Caco-2 (cell line): ENCODE measurements at regions not wholly inside any gene's neighbourhood (a gene's known extent, or its start where the extent isn't known, plus 50 kb on each side); places are given as distances from the start of the nearest gene placed in this dataset.

Experiments used
- BruUV-seq: library from RNA; stranded (reverse); fragments of 400-500 nt; replicated peaks from 2 replicates; lab custom pipeline; 2021; lab: Mats Ljungman, UMichigan
- CTCF ChIA-PET: fragments of 300-600 bp; sonication (Branson Sonifier 250); formaldehyde crosslinking; loops from one replicate; lab custom pipeline; 2022; ENCODE audit warnings: antibody characterized with exemption; lab: Charles Lee
- POLR2A ChIA-PET: fragments of 300-600 bp; sonication (Branson Sonifier 250); formaldehyde crosslinking; loops from one replicate; lab custom pipeline; 2022; ENCODE audit warnings: antibody characterized with exemption; lab: Charles Lee
- DNase-seq, 2 experiments: peaks; one replicate each; pipeline versions ENCODE4 v3.0.0 to v3.0.0-alpha.2; 2020 to 2022
- H3K27me3 ChIP-seq: replicated peaks from 2 replicates; pipeline ENCODE4 v1.6.0; 2011; ENCODE audit warnings: low read length; ENCODE audit not compliant: control insufficient read depth, insufficient read depth
- H3K36me3 ChIP-seq: 2 replicates; pipeline ENCODE4 v1.5.1; 2011; ENCODE audit warnings: low read length; ENCODE audit not compliant: control insufficient read depth, insufficient read depth
- H3K4me1 ChIP-seq: fragments of 250-450 bp; sonication (Bioruptor Pico); 2 replicates; pipeline ENCODE4 v1.5.1; 2020; ENCODE audit warnings: mild to moderate bottlenecking
- H3K4me3 ChIP-seq: 2 replicates; pipeline ENCODE4 v1.5.1; 2011; ENCODE audit warnings: low read depth, mild to moderate bottlenecking, control low read depth, low read length
- H3K9me3 ChIP-seq: fragments of 250-450 bp; sonication (Bioruptor Pico); 2 replicates; pipeline ENCODE4 v1.5.1; 2020; ENCODE audit warnings: mild to moderate bottlenecking, moderate library complexity
- H3K27ac Mint-ChIP-seq: one replicate; pipeline ENCODE4 v1.8.0; 2022; ENCODE audit warnings: mixed read lengths; ENCODE audit not compliant: unreplicated experiment
- H3K27me3 Mint-ChIP-seq: one replicate; pipeline ENCODE4 v1.8.0; 2022; ENCODE audit warnings: mixed read lengths; ENCODE audit not compliant: insufficient read depth, unreplicated experiment
- H3K36me3 Mint-ChIP-seq: one replicate; pipeline ENCODE4 v1.8.0; 2022; ENCODE audit warnings: mild to moderate bottlenecking, mixed read lengths; ENCODE audit not compliant: insufficient read depth, unreplicated experiment
- H3K4me1 Mint-ChIP-seq: one replicate; pipeline ENCODE4 v1.8.0; 2022; ENCODE audit warnings: low read depth, mixed read lengths; ENCODE audit not compliant: unreplicated experiment
- H3K4me3 Mint-ChIP-seq: one replicate; pipeline ENCODE4 v1.8.0; 2022; ENCODE audit warnings: mild to moderate bottlenecking, moderate library complexity, mixed read lengths; ENCODE audit not compliant: unreplicated experiment
- H3K9me3 Mint-ChIP-seq: one replicate; pipeline ENCODE4 v1.8.0; 2022; ENCODE audit warnings: mixed read lengths; ENCODE audit not compliant: unreplicated experiment
- intact Hi-C: fragments of 100-400 bp; cut with micrococcal nuclease; formaldehyde crosslinking; loops from one replicate; pipeline ENCODE4 v1.10.0; 2022; ENCODE audit not compliant: unreplicated experiment
- TF ChIP-seq, protein P1 (sequence below), 2 experiments: fragments of 200-600 bp in 1 of 2; IDR thresholded peaks; 1 replicate in 1 of 2; 2 replicates in 1 of 2; pipeline versions ENCODE4 v1.5.1 to v1.8.0; 2011 to 2022; ENCODE audit warnings: antibody characterized with exemption in 1 of 2, control low read depth in 1 of 2, inconsistent platforms in 1 of 2, low read depth in 1 of 2, low read length in 1 of 2, mild to moderate bottlenecking in 1 of 2, moderate library complexity in 1 of 2; ENCODE audit not compliant: insufficient read depth in 1 of 2, severe bottlenecking in 1 of 2, unreplicated experiment in 1 of 2

DNA sequence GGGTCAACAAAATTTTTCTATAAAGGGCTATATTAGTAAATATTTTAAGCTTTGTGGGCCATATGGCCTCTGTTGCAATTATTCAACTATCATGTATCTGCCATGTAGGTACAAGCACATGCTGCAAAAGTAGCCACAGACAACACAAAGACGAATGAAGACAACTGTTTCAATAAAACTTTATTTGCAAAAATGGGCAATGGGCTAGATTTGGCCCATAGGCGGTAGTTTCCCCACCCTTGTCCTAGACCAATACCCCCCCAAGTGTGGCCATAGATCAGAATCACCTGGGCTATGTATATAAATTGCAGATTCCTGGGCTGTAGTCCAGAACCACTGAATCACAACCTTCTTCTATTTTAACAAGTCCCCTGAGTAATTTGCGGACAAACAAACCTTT is 331.0 kb upstream of the PSMD7 start:
- CTCF ChIA-PET: no interaction called here
- Mint-ChIP-seq H3K27ac (no peak overlapping the region), H3K9me3 (peaks cover 16% of the 10 kb centered on the region), H3K4me1 (no peaks in the 10 kb centered on the region), H3K27me3 (peaks cover 9% of the 10 kb centered on the region), H3K36me3 (no peaks in the 10 kb centered on the region), H3K4me3 (no peak overlapping the region)
- no peak for DNase-seq
- POLR2A ChIA-PET: no interaction called here
- H3K36me3 ChIP-seq: no peaks in the 10 kb centered on the region
- intact Hi-C loops: no loop called here
- peaks cover 4% of the 10 kb centered on the region for H3K9me3 ChIP-seq
- TF ChIP-seq, protein P1, sequence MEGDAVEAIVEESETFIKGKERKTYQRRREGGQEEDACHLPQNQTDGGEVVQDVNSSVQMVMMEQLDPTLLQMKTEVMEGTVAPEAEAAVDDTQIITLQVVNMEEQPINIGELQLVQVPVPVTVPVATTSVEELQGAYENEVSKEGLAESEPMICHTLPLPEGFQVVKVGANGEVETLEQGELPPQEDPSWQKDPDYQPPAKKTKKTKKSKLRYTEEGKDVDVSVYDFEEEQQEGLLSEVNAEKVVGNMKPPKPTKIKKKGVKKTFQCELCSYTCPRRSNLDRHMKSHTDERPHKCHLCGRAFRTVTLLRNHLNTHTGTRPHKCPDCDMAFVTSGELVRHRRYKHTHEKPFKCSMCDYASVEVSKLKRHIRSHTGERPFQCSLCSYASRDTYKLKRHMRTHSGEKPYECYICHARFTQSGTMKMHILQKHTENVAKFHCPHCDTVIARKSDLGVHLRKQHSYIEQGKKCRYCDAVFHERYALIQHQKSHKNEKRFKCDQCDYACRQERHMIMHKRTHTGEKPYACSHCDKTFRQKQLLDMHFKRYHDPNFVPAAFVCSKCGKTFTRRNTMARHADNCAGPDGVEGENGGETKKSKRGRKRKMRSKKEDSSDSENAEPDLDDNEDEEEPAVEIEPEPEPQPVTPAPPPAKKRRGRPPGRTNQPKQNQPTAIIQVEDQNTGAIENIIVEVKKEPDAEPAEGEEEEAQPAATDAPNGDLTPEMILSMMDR (IDR thresholded peaks at IDR 0.05; ENCODE audit: insufficient read depth in 1 of 2, low read depth in 1 of 2, low read length in 1 of 2, severe bottlenecking in 1 of 2, unreplicated experiment in 1 of 2): no peak
- no peak overlapping the region for H3K4me3 ChIP-seq
- H3K27me3 ChIP-seq: 0 out of 2 replicates have a peak, but pooled peaks cover 1% of the 10 kb centered on the region
- no TSS peak for BruUV-seq
- no peaks in the 10 kb centered on the region for H3K4me1 ChIP-seq

DNA sequence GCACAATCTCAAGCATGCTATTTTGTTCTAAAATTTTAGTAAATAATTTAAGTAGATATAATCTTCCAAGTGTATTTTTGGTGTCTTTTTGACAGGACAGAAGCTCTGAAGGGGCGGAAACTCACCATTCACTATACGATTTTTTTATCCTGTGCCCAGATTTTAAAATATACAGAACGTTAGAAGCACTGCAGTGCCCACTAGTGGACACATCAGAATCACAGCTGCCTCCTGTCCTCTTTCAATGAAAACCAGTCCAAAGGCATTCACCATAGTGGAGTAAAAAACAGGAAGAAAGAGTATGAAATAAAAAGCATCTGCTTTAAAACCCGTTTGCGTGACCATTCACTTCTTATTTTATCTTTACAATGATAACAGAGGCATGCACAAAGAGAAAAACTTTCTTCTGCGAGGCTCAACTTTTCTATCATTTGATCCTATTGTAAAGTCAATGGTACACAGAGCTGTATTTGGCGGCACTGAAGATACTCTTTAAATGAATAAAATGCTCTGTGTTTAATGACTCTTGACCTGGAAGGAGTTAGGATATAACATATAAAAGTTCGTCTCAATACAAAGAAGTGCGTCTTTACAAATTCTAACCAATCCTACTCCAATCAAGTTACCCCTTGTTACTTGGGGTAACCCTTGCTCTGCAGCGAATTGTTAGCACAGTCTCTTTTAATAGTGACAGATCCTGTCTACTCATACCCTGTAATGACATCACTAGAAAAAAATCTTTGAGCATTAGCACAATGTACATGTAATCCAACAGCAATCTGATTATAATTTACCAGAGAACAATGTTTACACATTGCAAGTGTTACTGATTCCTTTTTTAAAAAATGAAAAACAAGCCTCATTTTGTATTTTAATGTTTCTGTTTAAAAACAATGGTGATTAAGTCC is 339.8 kb upstream of the PSMD7 start:
- Histone ChIP-seq H3K27me3 (no peaks in the 10 kb centered on the region), H3K4me3 (no peak overlapping the region), H3K36me3 (no peaks in the 10 kb centered on the region), H3K4me1 (no peaks in the 10 kb centered on the region), H3K9me3 (no peaks in the 10 kb centered on the region; the same call in 1 of the 2 replicates)
- Mint-ChIP-seq H3K27ac (no peak overlapping the region), H3K4me1 (no peaks in the 10 kb centered on the region), H3K36me3 (no peaks in the 10 kb centered on the region), H3K27me3 (peaks cover 6% of the 10 kb centered on the region), H3K4me3 (no peak overlapping the region), H3K9me3 (peaks cover 4% of the 10 kb centered on the region)
- TF ChIP-seq, protein P1 (IDR thresholded peaks at IDR 0.05; ENCODE audit: insufficient read depth in 1 of 2, low read depth in 1 of 2, low read length in 1 of 2, severe bottlenecking in 1 of 2, unreplicated experiment in 1 of 2): peak; percentile 83 to 96
- ChIA-PET POLR2A (no interaction called here), CTCF (interaction anchor here (0.6 to 1.2 kb wide), 5 partner anchors 10 to 1731 kb away, joined by 3 to 8 read pairs (median 3); no protein-coding TSS in a partner anchor)
- intact Hi-C loops: loop anchor here (1.0 to 2.0 kb wide), 3 partner anchors 78 to 392 kb away; no protein-coding TSS in a partner anchor
- peak; percentile 52 to 64 for DNase-seq
- no TSS peak for BruUV-seq

DNA sequence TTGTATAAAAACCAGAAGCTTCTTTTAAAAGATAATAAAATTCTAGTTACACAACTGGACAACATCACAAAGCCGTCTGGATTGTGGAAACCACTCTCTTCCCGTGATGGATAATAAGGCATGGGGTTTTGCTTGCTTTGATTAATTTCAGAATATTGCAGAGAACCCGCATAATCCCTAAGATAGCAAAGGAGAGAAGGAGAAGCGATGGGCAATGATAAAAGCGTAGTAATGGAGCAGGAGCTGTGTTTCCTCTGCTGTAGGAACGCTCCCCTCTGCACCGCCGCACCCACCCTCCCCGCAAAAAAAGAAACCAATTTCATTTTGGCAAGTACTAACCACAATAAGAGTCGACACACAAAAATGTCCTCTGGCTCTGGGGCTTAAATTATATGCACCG is 340.9 kb upstream of the PSMD7 start:
- Mint-ChIP-seq H3K27me3 (peaks cover 5% of the 10 kb centered on the region), H3K4me3 (no peak overlapping the region)
- TF ChIP-seq, protein P1 (IDR thresholded peaks at IDR 0.05; ENCODE audit: insufficient read depth in 1 of 2, low read depth in 1 of 2, low read length in 1 of 2, severe bottlenecking in 1 of 2, unreplicated experiment in 1 of 2): no peak

More for the DNA sequence above, 340.9 kb upstream of the PSMD7 start:
- no peaks in the 10 kb centered on the region for H3K36me3 Mint-ChIP-seq
- H3K9me3 Mint-ChIP-seq: no peaks in the 10 kb centered on the region
- no peaks in the 10 kb centered on the region for H3K9me3 ChIP-seq
- H3K4me3 ChIP-seq: no peak overlapping the region
- no peak for DNase-seq
- ChIA-PET POLR2A (no interaction called here), CTCF (interaction anchor here (0.9 to 1.2 kb wide), 2 partner anchors 79 to 271 kb away, joined by 6 to 8 read pairs; no protein-coding TSS in a partner anchor)
- no peaks in the 10 kb centered on the region for H3K4me1 ChIP-seq
- no peaks in the 10 kb centered on the region for H3K36me3 ChIP-seq
- H3K27ac Mint-ChIP-seq: no peak overlapping the region
- no peaks in the 10 kb centered on the region for H3K27me3 ChIP-seq
- no TSS peak for BruUV-seq
- no peaks in the 10 kb centered on the region for H3K4me1 Mint-ChIP-seq
- intact Hi-C loops: loop anchor here (1.0 to 2.0 kb wide), 3 partner anchors 79 to 390 kb away; no protein-coding TSS in a partner anchor
